22Rv1 (cell line): ENCODE measurements at regions not wholly inside any gene's neighbourhood (a gene's known extent, or its start where the extent isn't known, plus 50 kb on each side); places are given as distances from the start of the nearest gene placed in this dataset.

Experiments used
- ZFX ChIP-seq: fragments of 450-650 bp; IDR thresholded peaks from 2 replicates; pipeline ENCODE4 v1.6.1; 2017; ENCODE audit warnings: antibody characterized with exemption, borderline replicate concordance
- TF ChIP-seq, protein P1 (sequence below): fragments of 450-650 bp; IDR thresholded peaks from 2 replicates; pipeline ENCODE4 v1.5.1; 2017; ENCODE audit warnings: mild to moderate bottlenecking

DNA sequence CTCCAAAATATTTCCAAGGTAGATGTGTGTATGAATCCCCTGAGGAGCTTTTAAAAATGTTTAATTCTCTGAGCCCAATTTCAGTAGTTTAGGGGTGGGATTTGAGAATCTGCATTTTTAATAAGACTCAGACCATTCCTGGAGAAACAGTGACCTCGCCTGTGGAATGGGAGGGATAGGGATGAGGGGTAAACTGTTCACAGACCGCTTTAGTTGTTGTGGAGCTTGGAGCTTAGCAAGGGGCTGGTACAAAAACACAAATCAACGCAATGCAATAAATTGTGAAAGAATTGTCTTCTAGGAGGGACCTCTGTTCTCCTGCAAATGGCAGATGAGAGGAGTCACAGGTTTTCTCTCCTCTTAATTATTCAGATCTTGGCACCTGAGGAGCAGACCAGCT is 239.3 kb upstream of the SULF2 start:
- TF ChIP-seq, protein P1, sequence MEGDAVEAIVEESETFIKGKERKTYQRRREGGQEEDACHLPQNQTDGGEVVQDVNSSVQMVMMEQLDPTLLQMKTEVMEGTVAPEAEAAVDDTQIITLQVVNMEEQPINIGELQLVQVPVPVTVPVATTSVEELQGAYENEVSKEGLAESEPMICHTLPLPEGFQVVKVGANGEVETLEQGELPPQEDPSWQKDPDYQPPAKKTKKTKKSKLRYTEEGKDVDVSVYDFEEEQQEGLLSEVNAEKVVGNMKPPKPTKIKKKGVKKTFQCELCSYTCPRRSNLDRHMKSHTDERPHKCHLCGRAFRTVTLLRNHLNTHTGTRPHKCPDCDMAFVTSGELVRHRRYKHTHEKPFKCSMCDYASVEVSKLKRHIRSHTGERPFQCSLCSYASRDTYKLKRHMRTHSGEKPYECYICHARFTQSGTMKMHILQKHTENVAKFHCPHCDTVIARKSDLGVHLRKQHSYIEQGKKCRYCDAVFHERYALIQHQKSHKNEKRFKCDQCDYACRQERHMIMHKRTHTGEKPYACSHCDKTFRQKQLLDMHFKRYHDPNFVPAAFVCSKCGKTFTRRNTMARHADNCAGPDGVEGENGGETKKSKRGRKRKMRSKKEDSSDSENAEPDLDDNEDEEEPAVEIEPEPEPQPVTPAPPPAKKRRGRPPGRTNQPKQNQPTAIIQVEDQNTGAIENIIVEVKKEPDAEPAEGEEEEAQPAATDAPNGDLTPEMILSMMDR: no peak
- no peak for TF ChIP-seq ZFX
